Prostate gland (tissue), 2 donors: ENCODE measurements at regions not wholly inside any gene's neighbourhood (a gene's known extent, or its start where the extent isn't known, plus 50 kb on each side); places are given as distances from the start of the nearest gene placed in this dataset.

Experiments
- DNase-seq: peaks from one replicate; pipeline ENCODE4 v3.0.0-alpha.2; 2019; ENCODE audit warnings: low spot score
- H3K27ac ChIP-seq, 2 donors: fragments of 200-600 bp; sonication (generic); 2 replicates each; pipeline ENCODE4 v1.5.1; 2017 to 2019
- H3K27me3 ChIP-seq: fragments of 200-600 bp; sonication (generic); replicated peaks from 2 replicates; pipeline ENCODE4 v1.5.1; 2019; ENCODE audit not compliant: insufficient read depth
- H3K36me3 ChIP-seq, 2 donors: fragments of 200-600 bp; sonication (generic); 1 replicate in 1 of 2; 2 replicates in 1 of 2; pipeline versions ENCODE4 v1.5.1 to v1.8.1; 2017 to 2019
- H3K4me1 ChIP-seq: fragments of 200-600 bp; sonication (generic); replicated peaks from 2 replicates; pipeline ENCODE4 v1.5.1; 2019
- H3K4me3 ChIP-seq, 2 donors: fragments of 200-600 bp; sonication (generic); 2 replicates each; pipeline ENCODE4 v1.5.1; 2017 to 2019
- H3K9me3 ChIP-seq: fragments of 200-600 bp; sonication (generic); 2 replicates; pipeline ENCODE4 v1.5.1; 2017
- POLR2A ChIP-seq: fragments of 450-650 bp; IDR thresholded peaks from one replicate; pipeline ENCODE4 v1.6.1; 2016; ENCODE audit warnings: antibody characterized with exemption, mild to moderate bottlenecking
- POLR2AphosphoS5 ChIP-seq: sonication (generic); formaldehyde crosslinking; IDR thresholded peaks from one replicate; pipeline ENCODE4 v1.6.1; 2017; ENCODE audit warnings: antibody characterized with exemption
- WGBS: methylation state at CpG from one replicate; pipeline ENCODE4 v1.1.5; 2018; 5-methylcytosine and 5-hydroxymethylcytosine counted together
- intact Hi-C: fragments of 100-400 bp; cut with DNase I; formaldehyde crosslinking; loops from one replicate; pipeline ENCODE4 v1.14.2; 2022
- TF ChIP-seq, protein P1 (sequence below), 4 experiments: fragments of 200-600 bp in 2 of 4; fragments of 450-650 bp in 2 of 4; sonication (generic) in 2 of 4; IDR thresholded peaks; 1 replicate in 3 of 4; 2 replicates in 1 of 4; pipeline ENCODE4 v1.5.1; 2016 to 2019; ENCODE audit warnings: antibody characterized with exemption in 4 of 4, mild to moderate bottlenecking in 2 of 4, moderate library complexity in 2 of 4

DNA sequence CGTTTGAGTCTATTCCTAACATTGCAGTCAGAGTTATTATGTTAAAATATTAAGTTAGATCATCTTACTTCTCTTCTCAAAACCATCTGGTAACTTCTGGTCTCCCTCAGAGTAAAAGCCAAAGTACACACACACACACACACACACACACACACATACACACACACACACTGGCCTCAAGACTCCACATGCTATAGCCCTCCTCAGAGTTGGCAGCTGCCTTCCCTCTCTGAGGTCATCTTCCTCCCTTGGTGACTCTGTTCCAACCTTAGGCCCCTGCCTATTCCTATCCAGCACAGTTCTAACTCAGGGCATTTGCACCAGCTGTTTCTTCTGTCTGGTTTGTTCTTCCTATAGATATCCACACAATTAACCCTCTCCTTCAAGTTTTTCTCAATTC is 272.0 kb upstream of the SESN3 start:
- H3K9me3 ChIP-seq: no peaks in the 10 kb centered on the region
- WGBS: 77% methylated on average over 1 of the region's 1 CpG
- no peak for DNase-seq
- H3K27ac ChIP-seq: no peak overlapping the region
- TF ChIP-seq POLR2AphosphoS5: no peak
- no peak for TF ChIP-seq POLR2A
- TF ChIP-seq, protein P1, sequence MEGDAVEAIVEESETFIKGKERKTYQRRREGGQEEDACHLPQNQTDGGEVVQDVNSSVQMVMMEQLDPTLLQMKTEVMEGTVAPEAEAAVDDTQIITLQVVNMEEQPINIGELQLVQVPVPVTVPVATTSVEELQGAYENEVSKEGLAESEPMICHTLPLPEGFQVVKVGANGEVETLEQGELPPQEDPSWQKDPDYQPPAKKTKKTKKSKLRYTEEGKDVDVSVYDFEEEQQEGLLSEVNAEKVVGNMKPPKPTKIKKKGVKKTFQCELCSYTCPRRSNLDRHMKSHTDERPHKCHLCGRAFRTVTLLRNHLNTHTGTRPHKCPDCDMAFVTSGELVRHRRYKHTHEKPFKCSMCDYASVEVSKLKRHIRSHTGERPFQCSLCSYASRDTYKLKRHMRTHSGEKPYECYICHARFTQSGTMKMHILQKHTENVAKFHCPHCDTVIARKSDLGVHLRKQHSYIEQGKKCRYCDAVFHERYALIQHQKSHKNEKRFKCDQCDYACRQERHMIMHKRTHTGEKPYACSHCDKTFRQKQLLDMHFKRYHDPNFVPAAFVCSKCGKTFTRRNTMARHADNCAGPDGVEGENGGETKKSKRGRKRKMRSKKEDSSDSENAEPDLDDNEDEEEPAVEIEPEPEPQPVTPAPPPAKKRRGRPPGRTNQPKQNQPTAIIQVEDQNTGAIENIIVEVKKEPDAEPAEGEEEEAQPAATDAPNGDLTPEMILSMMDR (IDR thresholded peaks at IDR 0.05): no peak
- no peaks in the 10 kb centered on the region for H3K4me1 ChIP-seq
- no peaks in the 10 kb centered on the region for H3K27me3 ChIP-seq
- no peak overlapping the region for H3K4me3 ChIP-seq
- intact Hi-C loops: no loop called here
- H3K36me3 ChIP-seq: no peaks in the 10 kb centered on the region

DNA sequence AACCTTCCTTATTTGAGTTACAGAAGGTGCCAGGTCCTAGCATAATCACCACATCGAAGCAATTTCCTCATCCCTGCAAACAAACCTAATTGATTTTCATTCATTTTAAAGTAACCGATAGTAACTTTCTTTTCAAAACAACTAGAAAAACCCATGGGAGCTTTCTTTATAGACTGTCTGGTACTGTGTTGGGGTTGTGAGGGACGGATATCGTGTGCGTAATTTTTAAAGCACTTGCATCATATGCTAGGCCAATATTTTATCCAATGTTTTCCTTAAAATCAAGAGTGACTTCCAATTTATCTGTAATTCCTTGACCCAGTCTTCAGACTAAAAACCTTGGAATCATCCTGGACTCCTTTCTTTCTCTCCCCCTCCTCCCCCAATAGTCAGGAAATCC is 271.5 kb upstream of the SESN3 start:
- H3K4me3 ChIP-seq: no peak overlapping the region
- no peaks in the 10 kb centered on the region for H3K27me3 ChIP-seq
- DNase-seq: no peak
- WGBS: 93% methylated on average over 5 of the region's 5 CpGs
- H3K27ac ChIP-seq: no peak overlapping the region
- no peak for TF ChIP-seq POLR2AphosphoS5
- TF ChIP-seq, protein P1 (IDR thresholded peaks at IDR 0.05): no peak
- TF ChIP-seq POLR2A: no peak
- H3K4me1 ChIP-seq: no peaks in the 10 kb centered on the region
- intact Hi-C loops: no loop called here
- H3K36me3 ChIP-seq: no peaks in the 10 kb centered on the region
- no peaks in the 10 kb centered on the region for H3K9me3 ChIP-seq

DNA sequence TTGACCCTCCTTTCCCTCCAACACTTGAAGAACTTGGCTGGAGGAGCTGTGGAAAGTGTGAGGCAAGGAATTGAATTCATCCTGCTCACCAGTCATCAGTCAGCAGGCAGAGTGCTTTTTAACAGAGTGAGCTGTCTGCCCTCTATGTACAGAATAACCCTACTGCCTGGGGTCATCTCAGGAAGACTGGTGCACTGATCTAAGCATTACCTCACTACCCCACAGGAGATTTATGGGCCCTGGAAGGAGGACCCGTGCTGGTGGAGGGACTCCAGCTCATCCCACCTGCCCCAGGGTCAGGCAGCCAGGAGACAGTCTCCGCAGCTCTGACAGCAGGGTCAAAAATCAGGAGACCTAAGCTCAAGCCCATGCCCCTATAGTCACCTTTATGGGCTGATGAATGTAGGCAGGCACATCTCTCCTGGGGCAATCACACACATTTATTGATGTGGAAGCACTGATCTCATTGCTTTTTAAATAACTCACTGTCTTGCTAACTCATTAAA is 270.8 kb upstream of the SESN3 start:
- Histone ChIP-seq H3K27me3 (no peaks in the 10 kb centered on the region), H3K27ac (no peak overlapping the region), H3K9me3 (no peaks in the 10 kb centered on the region), H3K4me1 (no peaks in the 10 kb centered on the region), H3K36me3 (no peaks in the 10 kb centered on the region), H3K4me3 (no peak overlapping the region)
- DNase-seq: no peak
- 100% methylated on average over 1 of the region's 2 CpGs for WGBS
- intact Hi-C loops: no loop called here
- no peak for TF ChIP-seq POLR2A
- TF ChIP-seq, protein P1 (IDR thresholded peaks at IDR 0.05): no peak
- no peak for TF ChIP-seq POLR2AphosphoS5

DNA sequence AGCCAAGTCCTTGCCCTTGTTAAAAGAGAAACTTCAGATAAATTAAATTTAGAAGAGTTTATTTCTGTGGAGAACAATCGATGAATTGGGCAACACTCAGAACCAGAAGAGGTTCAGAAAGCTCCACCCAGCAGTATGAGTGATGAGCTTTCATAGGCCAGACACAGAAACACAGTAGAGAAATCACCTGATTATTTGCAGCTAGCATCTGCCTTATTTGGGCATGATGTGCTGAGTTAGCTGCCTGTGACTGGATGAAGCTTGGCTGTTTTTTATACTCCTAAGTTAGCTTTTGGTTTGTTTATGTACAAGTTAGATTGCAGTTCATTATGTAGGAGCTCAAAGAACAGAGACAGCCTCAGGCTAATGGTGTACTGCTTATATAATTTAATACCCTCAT is 269.5 kb upstream of the SESN3 start:
- no peaks in the 10 kb centered on the region for H3K9me3 ChIP-seq
- no peak overlapping the region for H3K4me3 ChIP-seq
- no peak for DNase-seq
- no peak overlapping the region for H3K27ac ChIP-seq
- no peaks in the 10 kb centered on the region for H3K4me1 ChIP-seq
- WGBS: 81% methylated on average over 1 of the region's 1 CpG
- intact Hi-C loops: no loop called here
- H3K36me3 ChIP-seq: no peaks in the 10 kb centered on the region
- TF ChIP-seq POLR2AphosphoS5 (no peak), POLR2A (no peak)
- TF ChIP-seq, protein P1 (IDR thresholded peaks at IDR 0.05): no peak
- no peaks in the 10 kb centered on the region for H3K27me3 ChIP-seq

DNA sequence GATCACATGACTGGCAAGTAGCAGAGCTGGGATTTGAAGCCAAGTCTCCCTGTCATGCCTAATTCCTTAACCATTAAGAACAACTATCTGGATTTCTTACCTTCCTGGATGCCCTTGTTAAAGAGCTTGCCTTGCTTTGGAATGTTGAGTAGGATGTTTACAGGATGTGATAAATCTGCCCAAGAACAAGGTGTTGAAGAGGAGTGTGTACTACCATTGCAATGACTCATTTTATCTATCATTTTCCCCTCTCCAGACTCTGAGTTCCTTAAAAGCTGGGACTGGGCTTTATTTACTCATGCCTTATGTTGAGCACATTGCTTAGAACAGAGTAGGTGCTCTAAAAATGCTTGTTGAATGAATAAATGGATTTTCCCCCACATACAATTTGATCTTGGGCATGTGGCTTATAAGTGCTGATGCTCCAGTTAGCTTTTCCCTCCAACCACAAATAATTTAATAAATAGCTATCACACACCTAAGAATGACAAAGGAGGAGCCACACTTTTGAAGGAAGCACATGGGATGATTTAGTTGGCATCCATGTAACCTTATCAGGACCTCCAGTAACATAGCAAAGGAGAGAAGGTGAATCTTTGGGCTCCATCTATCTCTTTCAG is 268.6 kb upstream of the SESN3 start:
- TF ChIP-seq POLR2AphosphoS5 (no peak), POLR2A (no peak)
- TF ChIP-seq, protein P1 (IDR thresholded peaks at IDR 0.05): no peak
- H3K4me1 ChIP-seq: no peaks in the 10 kb centered on the region
- H3K36me3 ChIP-seq: no peaks in the 10 kb centered on the region
- no peak overlapping the region for H3K4me3 ChIP-seq
- H3K9me3 ChIP-seq: no peaks in the 10 kb centered on the region
- intact Hi-C loops: no loop called here
- no peak for DNase-seq
- H3K27me3 ChIP-seq: no peaks in the 10 kb centered on the region
- H3K27ac ChIP-seq: no peak overlapping the region
